HG03442 (cell line): ENCODE measurements at regions not wholly inside any gene's neighbourhood (a gene's known extent, or its start where the extent isn't known, plus 50 kb on each side); places are given as distances from the start of the nearest gene placed in this dataset.

Experiments used
- ATAC-seq: cut with Tn5 transposase; IDR thresholded peaks from one replicate; pipeline ENCODE4 v1.9.1; 2021; ENCODE audit warnings: mild to moderate bottlenecking, moderate library complexity; ENCODE audit not compliant: unreplicated experiment

- no peak for ATAC-seq
Observed at GRCh38 chr4:136863756-136864155, 668.5 kb downstream of the PCDH18 start.

GRCh38 chr4:136862653-136863052, 669.6 kb downstream of the PCDH18 start:
- ATAC-seq = no peak

GRCh38 chr4:136861091-136861490, 671.2 kb downstream of the PCDH18 start:
- no peak for ATAC-seq

- no peak for ATAC-seq
Observed at GRCh38 chr4:136858903-136859302, 673.4 kb downstream of the PCDH18 start.

GRCh38 chr4:136855886-136856285, 676.4 kb downstream of the PCDH18 start:
- no peak for ATAC-seq

- no peak for ATAC-seq
Observed at GRCh38 chr4:136850446-136850845, 681.8 kb downstream of the PCDH18 start.

GRCh38 chr4:136847881-136848621, 684.2 kb downstream of the PCDH18 start:
- no peak for ATAC-seq

GRCh38 chr4:136841526-136841925, 690.8 kb downstream of the PCDH18 start:
- no peak for ATAC-seq

GRCh38 chr4:136838607-136839006, 693.7 kb downstream of the PCDH18 start:
- ATAC-seq = no peak

- no peak for ATAC-seq
Observed at GRCh38 chr4:136831553-136831952, 700.7 kb downstream of the PCDH18 start.

GRCh38 chr4:136829280-136829679, 703.0 kb downstream of the PCDH18 start:
- ATAC-seq = no peak

GRCh38 chr4:136823020-136823419, 709.3 kb downstream of the PCDH18 start:
- no peak for ATAC-seq

- no peak for ATAC-seq
Observed at GRCh38 chr4:136818811-136819330, 713.4 kb downstream of the PCDH18 start.

- ATAC-seq = no peak
Observed at GRCh38 chr4:136812100-136812880, 720.0 kb downstream of the PCDH18 start.

GRCh38 chr4:136811496-136812077, 720.7 kb downstream of the PCDH18 start:
- ATAC-seq = no peak

GRCh38 chr4:136810626-136811025, 721.7 kb downstream of the PCDH18 start:
- ATAC-seq = no peak

GRCh38 chr4:136806844-136807243, 725.5 kb downstream of the PCDH18 start:
- no peak for ATAC-seq

- no peak for ATAC-seq
Observed at GRCh38 chr4:136805617-136806016, 726.7 kb downstream of the PCDH18 start.

GRCh38 chr4:136803433-136803832, 728.9 kb downstream of the PCDH18 start:
- ATAC-seq = no peak

GRCh38 chr4:136800248-136800647, 732.0 kb downstream of the PCDH18 start:
- ATAC-seq = no peak

- ATAC-seq = no peak
Observed at GRCh38 chr4:136796953-136797352, 735.3 kb downstream of the PCDH18 start.

GRCh38 chr4:136793848-136794247, 738.4 kb downstream of the PCDH18 start:
- no peak for ATAC-seq
